ENCODE measurements at regions not wholly inside any gene's neighbourhood (a gene's known extent, or its start where the extent isn't known, plus 50 kb on each side); places are given as distances from the start of the nearest gene placed in this dataset.

DNA sequence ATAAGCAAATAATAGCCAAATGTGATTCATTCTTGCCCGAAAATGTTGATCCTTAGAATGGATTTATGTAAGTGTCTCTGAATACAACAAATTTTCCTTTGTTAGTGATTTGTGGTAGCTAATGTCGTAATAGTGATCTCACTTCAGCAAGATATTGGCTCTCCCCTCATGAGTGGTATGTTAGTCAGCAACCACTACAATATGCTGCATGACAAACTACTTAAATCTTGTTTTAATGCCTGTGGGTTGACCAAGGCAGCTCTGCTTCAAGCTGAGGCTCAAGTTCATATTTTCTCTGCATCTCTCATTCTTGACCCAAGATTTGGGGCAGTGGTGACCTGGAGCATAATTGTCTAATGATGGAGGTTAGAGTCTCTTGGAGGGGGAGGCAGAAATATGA, 49.8 kb upstream of the GALNT15 start:
- no peaks in the 10 kb centered on the region for H3K4me1 Mint-ChIP-seq
- peaks cover 8% of the 10 kb centered on the region for H3K27me3 Mint-ChIP-seq (ENCODE audit: low read depth, poor library complexity)
- no peaks in the 10 kb centered on the region for H3K36me3 Mint-ChIP-seq (ENCODE audit: low read depth)
- H3K9me3 Mint-ChIP-seq: no peaks in the 10 kb centered on the region
- TF ChIP-seq, protein P1, sequence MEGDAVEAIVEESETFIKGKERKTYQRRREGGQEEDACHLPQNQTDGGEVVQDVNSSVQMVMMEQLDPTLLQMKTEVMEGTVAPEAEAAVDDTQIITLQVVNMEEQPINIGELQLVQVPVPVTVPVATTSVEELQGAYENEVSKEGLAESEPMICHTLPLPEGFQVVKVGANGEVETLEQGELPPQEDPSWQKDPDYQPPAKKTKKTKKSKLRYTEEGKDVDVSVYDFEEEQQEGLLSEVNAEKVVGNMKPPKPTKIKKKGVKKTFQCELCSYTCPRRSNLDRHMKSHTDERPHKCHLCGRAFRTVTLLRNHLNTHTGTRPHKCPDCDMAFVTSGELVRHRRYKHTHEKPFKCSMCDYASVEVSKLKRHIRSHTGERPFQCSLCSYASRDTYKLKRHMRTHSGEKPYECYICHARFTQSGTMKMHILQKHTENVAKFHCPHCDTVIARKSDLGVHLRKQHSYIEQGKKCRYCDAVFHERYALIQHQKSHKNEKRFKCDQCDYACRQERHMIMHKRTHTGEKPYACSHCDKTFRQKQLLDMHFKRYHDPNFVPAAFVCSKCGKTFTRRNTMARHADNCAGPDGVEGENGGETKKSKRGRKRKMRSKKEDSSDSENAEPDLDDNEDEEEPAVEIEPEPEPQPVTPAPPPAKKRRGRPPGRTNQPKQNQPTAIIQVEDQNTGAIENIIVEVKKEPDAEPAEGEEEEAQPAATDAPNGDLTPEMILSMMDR (IDR thresholded peaks at IDR 0.05): no peak
- H3K4me3 Mint-ChIP-seq: no peak overlapping the region
- DNase-seq: no peak
- no peak overlapping the region for H3K27ac Mint-ChIP-seq
